WTC11 (cell line): ENCODE measurements at regions not wholly inside any gene's neighbourhood (a gene's known extent, or its start where the extent isn't known, plus 50 kb on each side); places are given as distances from the start of the nearest gene placed in this dataset.

Source experiments
- ATAC-seq: fragments of 200-7000 bp; cut with Tn5 transposase; 2 replicates; pipeline ENCODE4 v1.10.0; 2021; ENCODE audit warnings: mild to moderate bottlenecking, moderate library complexity
- CTCF ChIA-PET: fragments of 300-600 bp; sonication (Branson Sonifier 250); formaldehyde crosslinking; loops from one replicate; lab custom pipeline; 2021; ENCODE audit warnings: antibody characterized with exemption; lab: Charles Lee
- POLR2A ChIA-PET: fragments of 350-600 bp; sonication (Branson Sonifier 250); formaldehyde crosslinking; loops from one replicate; lab custom pipeline; 2021; ENCODE audit warnings: antibody characterized with exemption; lab: Charles Lee
- DNase-seq: peaks from one replicate; pipeline ENCODE4 v3.0.0; 2021; ENCODE audit warnings: low spot score
- H3K27ac Mint-ChIP-seq: 2 replicates; pipeline ENCODE4 v1.8.0; 2021; ENCODE audit warnings: mixed read lengths
- H3K27me3 Mint-ChIP-seq: 2 replicates; pipeline ENCODE4 v1.8.0; 2021; ENCODE audit warnings: low read depth, mild to moderate bottlenecking, moderate library complexity, mixed read lengths
- H3K36me3 Mint-ChIP-seq: 2 replicates; pipeline ENCODE4 v1.8.0; 2021; ENCODE audit warnings: mixed read lengths
- H3K4me1 Mint-ChIP-seq: 2 replicates; pipeline ENCODE4 v1.8.0; 2022; ENCODE audit warnings: mixed read lengths
- H3K4me3 Mint-ChIP-seq: 2 replicates; pipeline ENCODE4 v1.8.0; 2021; ENCODE audit warnings: mild to moderate bottlenecking, moderate library complexity, mixed read lengths
- H3K9me3 Mint-ChIP-seq: 2 replicates; pipeline ENCODE4 v1.8.0; 2021; ENCODE audit warnings: mixed read lengths
- AR ChIP-seq: fragments of 250-450 bp; sonication (Bioruptor Pico); IDR thresholded peaks from 2 replicates; pipeline ENCODE4 v1.9.0; 2021; ENCODE audit warnings: mild to moderate bottlenecking
- CTCF ChIP-seq: fragments of 200-600 bp; IDR thresholded peaks from 2 replicates; pipeline ENCODE4 v1.8.0; 2022; ENCODE audit warnings: antibody characterized with exemption
- E2F4 ChIP-seq: sonication (generic); formaldehyde crosslinking; IDR thresholded peaks from 2 replicates; pipeline ENCODE4 v1.8.1; 2022; ENCODE audit warnings: low read depth, mild to moderate bottlenecking, moderate library complexity, missing genetic modification reagents, borderline replicate concordance
- E2F5 ChIP-seq: sonication (generic); formaldehyde crosslinking; IDR thresholded peaks from 2 replicates; pipeline ENCODE4 v1.8.1; 2022; ENCODE audit warnings: mild to moderate bottlenecking, moderate library complexity, missing genetic modification reagents
- ESRRA ChIP-seq: sonication (generic); formaldehyde crosslinking; IDR thresholded peaks from 2 replicates; pipeline ENCODE4 v1.8.1; 2022; ENCODE audit warnings: mild to moderate bottlenecking, missing genetic modification reagents, borderline replicate concordance
- ETV6 ChIP-seq: sonication (generic); formaldehyde crosslinking; IDR thresholded peaks from 2 replicates; pipeline ENCODE4 v1.8.1; 2022; ENCODE audit warnings: mild to moderate bottlenecking, missing genetic modification reagents
- GABPB1 ChIP-seq: sonication (generic); formaldehyde crosslinking; IDR thresholded peaks from 2 replicates; pipeline ENCODE4 v1.8.1; 2023; ENCODE audit warnings: mild to moderate bottlenecking, missing genetic modification reagents
- MXD4 ChIP-seq: fragments of 250-450 bp; sonication (Bioruptor Pico); IDR thresholded peaks from 2 replicates; pipeline ENCODE4 v1.8.0; 2021; ENCODE audit warnings: mild to moderate bottlenecking, moderate library complexity, borderline replicate concordance
- NR1H2 ChIP-seq: sonication (generic); formaldehyde crosslinking; IDR thresholded peaks from 2 replicates; pipeline ENCODE4 v1.9.0; 2021; ENCODE audit warnings: mild to moderate bottlenecking, moderate library complexity, missing genetic modification reagents
- SOX15 ChIP-seq: fragments of 250-450 bp; sonication (Bioruptor Pico); IDR thresholded peaks from 2 replicates; pipeline ENCODE4 v1.9.0; 2021; ENCODE audit warnings: mild to moderate bottlenecking
- ZNF423 ChIP-seq: fragments of 250-450 bp; sonication (Bioruptor Pico); IDR thresholded peaks from 2 replicates; pipeline ENCODE4 v2.1.2; 2022; ENCODE audit warnings: mild to moderate bottlenecking, moderate library complexity
- ZSCAN18 ChIP-seq: fragments of 250-450 bp; sonication (Bioruptor Pico); IDR thresholded peaks from 2 replicates; pipeline ENCODE4 v2.1.2; 2022; ENCODE audit warnings: mild to moderate bottlenecking, moderate library complexity
- TF ChIP-seq, protein P1 (sequence below): sonication (generic); formaldehyde crosslinking; IDR thresholded peaks from 2 replicates; pipeline ENCODE4 v1.8.0; 2022; ENCODE audit warnings: mild to moderate bottlenecking, missing genetic modification reagents
- TF ChIP-seq, protein P2 (sequence below): sonication (generic); formaldehyde crosslinking; IDR thresholded peaks from 2 replicates; pipeline ENCODE4 v1.8.0; 2022; ENCODE audit warnings: missing genetic modification reagents
- TF ChIP-seq, protein P3 (sequence below): fragments of 250-450 bp; sonication (Bioruptor Pico); IDR thresholded peaks from 2 replicates; pipeline ENCODE4 v1.9.0; 2021; ENCODE audit warnings: moderate library complexity, mild to moderate bottlenecking, inconsistent platforms, borderline replicate concordance
- TF ChIP-seq, protein P4 (sequence below): fragments of 250-450 bp; sonication (Bioruptor Pico); IDR thresholded peaks from 2 replicates; pipeline ENCODE4 v1.9.0; 2021; ENCODE audit warnings: mild to moderate bottlenecking

DNA sequence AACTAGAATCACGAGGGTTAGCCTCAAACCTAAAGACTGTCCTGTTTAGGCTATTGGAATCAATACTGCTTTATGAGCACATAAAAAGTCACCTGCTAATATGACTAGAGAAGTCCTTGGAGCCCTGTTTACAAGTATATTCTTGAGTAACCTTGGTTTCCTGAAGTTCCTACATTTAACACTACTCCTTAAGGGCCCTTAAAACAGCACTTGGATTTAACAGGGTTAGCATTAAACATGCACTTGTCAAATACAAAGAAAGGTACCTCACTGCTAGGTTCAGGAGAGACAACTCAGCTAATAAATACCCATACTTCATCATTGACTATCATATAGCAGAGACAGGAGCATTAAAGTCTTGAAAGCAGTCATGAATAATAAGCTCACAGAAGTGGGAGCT lies 96.7 kb downstream of the SLC5A7 start:
- CTCF ChIA-PET, result no interaction called here
- no peaks in the 10 kb centered on the region for H3K36me3 Mint-ChIP-seq
- ATAC-seq, result no peak
- no peak for TF ChIP-seq E2F4 (CRISPR knock-in tag)
- TF ChIP-seq, protein P1, sequence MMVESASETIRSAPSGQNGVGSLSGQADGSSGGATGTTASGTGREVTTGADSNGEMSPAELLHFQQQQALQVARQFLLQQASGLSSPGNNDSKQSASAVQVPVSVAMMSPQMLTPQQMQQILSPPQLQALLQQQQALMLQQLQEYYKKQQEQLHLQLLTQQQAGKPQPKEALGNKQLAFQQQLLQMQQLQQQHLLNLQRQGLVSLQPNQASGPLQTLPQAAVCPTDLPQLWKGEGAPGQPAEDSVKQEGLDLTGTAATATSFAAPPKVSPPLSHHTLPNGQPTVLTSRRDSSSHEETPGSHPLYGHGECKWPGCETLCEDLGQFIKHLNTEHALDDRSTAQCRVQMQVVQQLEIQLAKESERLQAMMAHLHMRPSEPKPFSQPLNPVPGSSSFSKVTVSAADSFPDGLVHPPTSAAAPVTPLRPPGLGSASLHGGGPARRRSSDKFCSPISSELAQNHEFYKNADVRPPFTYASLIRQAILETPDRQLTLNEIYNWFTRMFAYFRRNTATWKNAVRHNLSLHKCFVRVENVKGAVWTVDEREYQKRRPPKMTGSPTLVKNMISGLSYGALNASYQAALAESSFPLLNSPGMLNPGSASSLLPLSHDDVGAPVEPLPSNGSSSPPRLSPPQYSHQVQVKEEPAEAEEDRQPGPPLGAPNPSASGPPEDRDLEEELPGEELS (CRISPR knock-in tag), result no peak
- no peak for TF ChIP-seq ETV6
- no peak for TF ChIP-seq ESRRA (CRISPR knock-in tag)
- TF ChIP-seq, protein P2, sequence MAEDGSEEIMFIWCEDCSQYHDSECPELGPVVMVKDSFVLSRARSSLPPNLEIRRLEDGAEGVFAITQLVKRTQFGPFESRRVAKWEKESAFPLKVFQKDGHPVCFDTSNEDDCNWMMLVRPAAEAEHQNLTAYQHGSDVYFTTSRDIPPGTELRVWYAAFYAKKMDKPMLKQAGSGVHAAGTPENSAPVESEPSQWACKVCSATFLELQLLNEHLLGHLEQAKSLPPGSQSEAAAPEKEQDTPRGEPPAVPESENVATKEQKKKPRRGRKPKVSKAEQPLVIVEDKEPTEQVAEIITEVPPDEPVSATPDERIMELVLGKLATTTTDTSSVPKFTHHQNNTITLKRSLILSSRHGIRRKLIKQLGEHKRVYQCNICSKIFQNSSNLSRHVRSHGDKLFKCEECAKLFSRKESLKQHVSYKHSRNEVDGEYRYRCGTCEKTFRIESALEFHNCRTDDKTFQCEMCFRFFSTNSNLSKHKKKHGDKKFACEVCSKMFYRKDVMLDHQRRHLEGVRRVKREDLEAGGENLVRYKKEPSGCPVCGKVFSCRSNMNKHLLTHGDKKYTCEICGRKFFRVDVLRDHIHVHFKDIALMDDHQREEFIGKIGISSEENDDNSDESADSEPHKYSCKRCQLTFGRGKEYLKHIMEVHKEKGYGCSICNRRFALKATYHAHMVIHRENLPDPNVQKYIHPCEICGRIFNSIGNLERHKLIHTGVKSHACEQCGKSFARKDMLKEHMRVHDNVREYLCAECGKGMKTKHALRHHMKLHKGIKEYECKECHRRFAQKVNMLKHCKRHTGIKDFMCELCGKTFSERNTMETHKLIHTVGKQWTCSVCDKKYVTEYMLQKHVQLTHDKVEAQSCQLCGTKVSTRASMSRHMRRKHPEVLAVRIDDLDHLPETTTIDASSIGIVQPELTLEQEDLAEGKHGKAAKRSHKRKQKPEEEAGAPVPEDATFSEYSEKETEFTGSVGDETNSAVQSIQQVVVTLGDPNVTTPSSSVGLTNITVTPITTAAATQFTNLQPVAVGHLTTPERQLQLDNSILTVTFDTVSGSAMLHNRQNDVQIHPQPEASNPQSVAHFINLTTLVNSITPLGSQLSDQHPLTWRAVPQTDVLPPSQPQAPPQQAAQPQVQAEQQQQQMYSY (CRISPR knock-in tag), result no peak
- no peak for TF ChIP-seq MXD4 (CRISPR knock-in tag)
- TF ChIP-seq CTCF, result no peak
- no peak for TF ChIP-seq AR (CRISPR knock-in tag)
- no peak for TF ChIP-seq ZSCAN18 (CRISPR knock-in tag)
- TF ChIP-seq, all 79 proteins: peak for 0
- peaks cover under 1% of the 10 kb centered on the region; the same call in 1 of the 2 replicates for H3K4me1 Mint-ChIP-seq
- peaks cover 17% of the 10 kb centered on the region for H3K9me3 Mint-ChIP-seq
- DNase-seq, result no peak
- H3K4me3 Mint-ChIP-seq, result no peak overlapping the region
- H3K27me3 Mint-ChIP-seq, result no peaks in the 10 kb centered on the region
- H3K27ac Mint-ChIP-seq, result no peak overlapping the region
- POLR2A ChIA-PET, result no interaction called here

- no peak overlapping the region for H3K4me3 Mint-ChIP-seq
- no peak for TF ChIP-seq E2F5 (CRISPR knock-in tag)
- no peak for TF ChIP-seq GABPB1 (CRISPR knock-in tag)
- no peak for TF ChIP-seq SOX15 (CRISPR knock-in tag)
- TF ChIP-seq, protein P3, sequence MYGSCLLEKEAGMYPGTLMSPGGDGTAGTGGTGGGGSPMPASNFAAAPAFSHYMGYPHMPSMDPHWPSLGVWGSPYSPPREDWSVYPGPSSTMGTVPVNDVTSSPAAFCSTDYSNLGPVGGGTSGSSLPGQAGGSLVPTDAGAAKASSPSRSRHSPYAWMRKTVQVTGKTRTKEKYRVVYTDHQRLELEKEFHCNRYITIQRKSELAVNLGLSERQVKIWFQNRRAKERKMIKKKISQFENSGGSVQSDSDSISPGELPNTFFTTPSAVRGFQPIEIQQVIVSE, result no peak
- no peak for TF ChIP-seq ZNF423 (CRISPR knock-in tag)
- TF ChIP-seq, protein P4, sequence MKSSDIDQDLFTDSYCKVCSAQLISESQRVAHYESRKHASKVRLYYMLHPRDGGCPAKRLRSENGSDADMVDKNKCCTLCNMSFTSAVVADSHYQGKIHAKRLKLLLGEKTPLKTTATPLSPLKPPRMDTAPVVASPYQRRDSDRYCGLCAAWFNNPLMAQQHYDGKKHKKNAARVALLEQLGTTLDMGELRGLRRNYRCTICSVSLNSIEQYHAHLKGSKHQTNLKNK (CRISPR knock-in tag), result no peak
- TF ChIP-seq NR1H2 (CRISPR knock-in tag), result no peak
- TF ChIP-seq, all 79 proteins: peak for 0
- DNase-seq, result no peak
- Mint-ChIP-seq H3K36me3 (peaks cover 5% of the 10 kb centered on the region), H3K9me3 (peaks cover 27% of the 10 kb centered on the region), H3K4me1 (no peaks in the 10 kb centered on the region), H3K27ac (no peak overlapping the region), H3K27me3 (no peaks in the 10 kb centered on the region)
- ChIA-PET CTCF (no interaction called here), POLR2A (no interaction called here)
- ATAC-seq, result no peak
Observed at GRCh38 chr2:108084311-108084710, 98.0 kb downstream of the SLC5A7 start.
